ENCODE measurements at regions not wholly inside any gene's neighbourhood (a gene's known extent, or its start where the extent isn't known, plus 50 kb on each side); places are given as distances from the start of the nearest gene placed in this dataset.
"Not testable (repeated sequence)": the region's sequence is repeated elsewhere in the genome, so short reads cannot be mapped to it uniquely, and the experiment has no call there.

DNA sequence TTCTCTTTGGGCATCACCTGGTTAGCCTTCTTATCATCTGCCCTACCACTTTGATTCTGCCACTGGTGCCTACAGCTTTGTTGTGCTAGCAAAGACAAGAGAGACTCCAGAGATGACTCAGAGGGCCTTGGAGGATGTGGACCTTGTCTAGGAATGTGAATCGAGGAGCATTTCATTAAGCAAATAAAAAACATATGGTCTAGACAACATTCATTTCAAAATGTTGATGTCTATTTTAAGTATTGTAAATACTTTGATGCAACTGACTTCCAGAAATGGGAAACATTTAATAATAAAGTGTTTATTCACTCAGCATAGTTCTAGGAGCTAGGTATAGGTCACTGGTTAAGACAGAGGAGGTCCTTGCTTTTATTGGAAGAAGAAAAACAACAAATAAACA lies 195.5 kb downstream of the CDCA7 start:
- DNase-seq: no peak

GRCh38 chr2:173552531-173552930 lies 197.9 kb downstream of the CDCA7 start:
- no peak for DNase-seq

GRCh38 chr2:173553593-173553992 lies 198.9 kb downstream of the CDCA7 start:
- DNase-seq: no peak

GRCh38 chr2:173555833-173556232 lies 201.2 kb downstream of the CDCA7 start:
- DNase-seq: no peak

DNA sequence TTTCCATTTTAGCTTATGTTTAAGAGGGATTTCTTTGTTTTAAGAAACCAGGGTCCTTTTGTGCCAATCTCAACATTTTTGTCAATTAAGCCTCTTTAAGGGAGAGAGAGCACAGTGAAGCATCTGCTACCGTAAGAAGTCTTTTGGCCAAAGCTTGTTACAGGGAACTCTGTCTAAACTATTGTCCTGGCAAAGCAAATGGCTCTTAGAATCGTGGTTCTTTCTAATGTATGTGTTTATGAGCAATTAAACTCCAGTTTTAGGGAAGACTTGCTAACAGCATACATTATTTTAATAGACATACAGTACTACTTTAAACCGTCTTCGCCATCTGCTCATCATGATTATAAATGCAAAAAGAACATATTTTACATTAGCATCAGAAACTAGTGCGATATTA lies 202.1 kb downstream of the CDCA7 start:
- DNase-seq: no peak

DNA sequence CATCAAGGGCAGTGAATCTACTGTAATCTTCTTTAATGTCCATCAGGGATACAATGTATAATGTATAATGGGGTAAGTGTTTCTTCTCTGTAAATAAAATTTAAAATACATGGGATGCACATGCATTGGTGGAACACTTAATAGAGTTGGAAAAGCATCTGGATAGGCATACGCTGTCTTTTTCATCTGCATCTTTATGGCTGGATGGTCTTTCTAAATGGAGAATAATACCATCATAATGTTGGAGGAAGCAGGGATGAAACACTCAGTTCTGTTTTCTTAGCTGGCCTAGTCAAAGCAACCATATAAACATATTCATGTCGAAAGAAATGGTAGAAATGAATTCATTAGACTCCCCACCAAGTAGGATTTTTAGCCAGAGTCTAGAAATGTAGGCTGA lies 202.8 kb downstream of the CDCA7 start:
- no peak for DNase-seq

GRCh38 chr2:173567493-173567892 lies 212.8 kb downstream of the CDCA7 start:
- no peak for DNase-seq

DNA sequence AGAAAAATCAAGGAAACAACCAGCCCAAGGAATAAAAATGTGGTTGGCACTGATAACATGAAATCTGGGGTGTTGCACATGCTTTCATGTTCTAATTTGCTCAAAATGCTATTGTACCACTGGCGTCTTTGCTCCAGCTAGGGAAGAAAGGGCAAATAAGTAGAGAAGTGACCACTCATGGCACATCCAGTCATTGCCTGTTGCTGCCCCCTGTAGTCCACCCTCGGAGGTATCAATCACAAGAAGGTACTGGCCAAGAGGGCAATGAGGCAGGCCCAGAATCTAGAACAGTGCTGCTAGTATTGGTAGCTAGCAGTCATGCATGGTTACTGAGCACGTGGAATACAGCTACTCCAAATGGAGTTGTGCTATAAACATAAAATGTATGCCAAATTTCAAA lies 213.4 kb downstream of the CDCA7 start:
- DNase-seq: no peak

DNA sequence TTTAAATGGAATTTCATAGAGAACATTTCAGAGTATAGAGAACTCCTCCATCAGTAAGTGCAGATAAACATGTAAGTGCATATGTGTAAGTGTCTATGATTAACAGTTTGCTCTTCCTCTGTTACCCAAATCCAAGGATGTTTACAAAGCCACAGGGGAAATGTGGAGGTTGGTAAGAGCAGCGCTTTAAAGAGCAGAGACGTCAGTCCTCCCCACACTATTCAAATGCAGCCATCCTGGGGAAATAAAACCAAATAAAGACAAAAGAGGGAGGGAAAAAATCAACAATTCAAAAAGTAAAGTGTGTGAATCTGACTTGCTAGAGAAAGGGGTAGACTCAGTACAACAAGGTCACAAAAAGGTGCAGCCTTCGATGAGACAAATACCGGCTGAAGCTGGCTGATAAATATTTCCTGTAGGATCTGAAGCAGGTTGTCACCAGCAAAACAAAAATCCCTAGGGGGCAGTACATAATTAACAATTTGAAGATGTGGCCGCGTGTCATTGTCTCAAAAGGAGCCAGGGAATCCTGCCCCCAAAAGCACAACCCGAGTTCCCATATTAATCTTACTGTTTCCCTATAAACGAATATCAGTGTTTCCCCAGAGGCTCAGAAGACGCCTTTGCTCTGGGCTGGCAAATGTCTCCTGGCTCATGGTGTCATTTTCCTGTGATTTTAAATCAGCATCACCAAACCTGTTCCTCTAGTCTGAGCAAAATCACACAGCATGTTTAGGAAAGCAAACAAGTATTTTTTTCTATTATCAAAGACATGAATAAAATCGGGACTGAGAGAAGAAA lies 216.5 kb downstream of the CDCA7 start:
- no peak for DNase-seq

- DNase-seq: no peak
Measured at GRCh38 chr2:173571887-173572680, 217.4 kb downstream of the CDCA7 start.

DNA sequence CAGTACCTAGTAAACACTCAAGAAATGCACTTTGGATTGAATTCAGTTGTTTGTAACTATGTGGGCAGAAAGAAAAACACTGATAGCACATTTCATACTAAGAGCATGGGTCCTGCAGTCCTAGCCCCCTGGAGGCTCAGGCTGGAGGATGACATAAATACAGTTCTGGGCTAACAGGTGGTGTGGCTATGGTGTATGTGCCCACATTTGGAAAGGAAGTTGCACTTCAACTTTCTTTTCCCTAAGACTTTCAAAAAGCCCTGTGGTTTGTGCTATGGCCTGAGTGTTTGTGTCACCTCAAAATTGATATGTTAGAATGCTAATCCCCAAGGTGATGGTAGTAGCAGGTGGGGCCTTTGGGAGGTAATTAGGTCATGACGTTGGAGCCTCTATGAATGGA lies 218.2 kb downstream of the CDCA7 start:
- DNase-seq: no peak

DNA sequence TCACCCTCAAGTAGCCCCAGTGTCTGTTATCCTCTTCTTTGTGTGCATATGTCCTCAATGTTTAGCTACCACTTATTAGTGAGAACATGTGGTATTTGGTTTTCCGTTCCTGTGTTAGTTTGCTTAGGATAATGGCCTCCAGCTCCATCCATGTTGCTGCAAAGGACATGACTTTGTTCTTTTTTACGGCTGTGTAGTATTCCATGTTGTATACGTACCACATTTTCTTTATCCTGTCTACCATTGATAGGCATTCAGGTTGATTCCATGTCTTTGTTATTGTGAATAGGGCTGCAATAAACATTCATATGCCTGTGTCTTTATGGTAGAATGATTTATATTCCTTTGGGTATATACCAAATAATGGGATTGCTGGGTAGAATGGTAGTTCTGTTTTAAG lies 219.1 kb downstream of the CDCA7 start:
- DNase-seq: not testable (repeated sequence)

GRCh38 chr2:173574324-173575112 lies 219.8 kb downstream of the CDCA7 start:
- no peak for DNase-seq

DNA sequence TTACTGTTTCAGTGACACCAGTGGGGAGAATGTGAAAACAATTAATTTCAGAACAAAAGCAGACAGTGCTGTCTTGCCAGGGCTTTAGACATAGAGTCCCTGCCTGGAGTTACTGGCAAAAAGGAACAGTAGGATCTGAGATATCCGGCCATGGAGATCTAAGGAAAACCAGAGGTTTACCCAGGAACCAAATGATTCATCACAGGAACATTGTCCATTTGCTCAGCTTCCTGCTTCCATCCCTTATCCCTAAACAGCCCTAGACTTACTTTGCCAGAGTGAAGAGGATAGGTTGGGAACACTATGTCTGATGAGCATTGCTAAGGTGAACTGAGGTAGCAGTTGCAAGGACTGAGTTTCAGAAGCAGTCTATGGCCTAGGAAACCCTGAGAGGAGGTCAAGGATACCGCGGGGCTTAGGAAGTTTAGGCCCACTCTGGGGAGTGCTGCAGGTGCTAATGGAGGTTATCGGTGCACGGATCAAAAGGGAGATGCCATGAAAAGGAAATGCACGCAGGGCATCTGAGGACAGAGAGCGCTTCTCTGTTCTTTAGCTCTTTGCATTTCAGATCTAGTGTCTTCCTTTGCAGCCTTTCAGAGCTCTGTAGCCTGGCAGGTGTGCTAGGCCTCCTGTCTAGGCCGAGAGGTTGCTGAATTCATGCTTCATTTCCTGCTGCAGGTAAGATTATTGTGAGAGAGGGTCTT lies 223.9 kb downstream of the CDCA7 start:
- DNase-seq: no peak

DNA sequence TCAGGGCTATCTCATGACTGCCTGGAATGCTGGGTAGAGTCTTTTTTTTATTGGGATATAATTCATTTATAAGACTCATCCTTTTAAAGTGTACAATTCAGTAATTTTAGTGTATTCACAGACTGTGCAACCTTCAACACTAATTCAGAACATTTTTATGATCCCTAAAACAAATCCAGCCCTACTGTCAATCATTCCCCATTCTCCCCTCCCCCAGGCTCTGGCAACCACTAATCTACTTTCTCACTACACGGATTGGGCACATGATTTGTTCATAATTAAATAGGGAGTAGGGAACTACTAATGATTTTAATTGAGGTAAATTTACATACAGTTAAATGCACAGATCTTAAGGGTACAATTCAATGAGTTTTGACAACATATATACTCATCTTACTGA lies 225.7 kb downstream of the CDCA7 start:
- no peak for DNase-seq

- no peak for DNase-seq
Measured at GRCh38 chr2:173580956-173581355, 226.3 kb downstream of the CDCA7 start.

GRCh38 chr2:173583196-173583595 lies 228.5 kb downstream of the CDCA7 start:
- no peak for DNase-seq

DNA sequence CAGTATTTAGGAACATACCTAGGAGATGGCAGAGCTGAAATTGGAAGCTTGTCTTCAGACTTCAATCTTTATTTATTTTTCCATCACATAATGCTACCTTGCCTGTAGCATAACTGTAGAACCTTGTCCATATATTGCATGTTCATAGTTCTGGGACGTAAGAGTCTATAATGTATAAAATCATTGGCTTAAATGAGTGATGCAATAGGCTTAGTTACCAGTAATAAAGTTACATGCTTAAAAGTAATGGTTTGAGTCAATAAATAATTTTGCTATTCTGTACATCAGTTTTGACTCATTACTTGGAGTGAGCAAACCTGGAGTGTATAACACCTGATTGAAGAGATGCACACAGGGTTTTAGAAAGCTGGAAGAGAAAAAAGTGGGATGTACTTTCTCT lies 229.3 kb downstream of the CDCA7 start:
- no peak for DNase-seq

DNA sequence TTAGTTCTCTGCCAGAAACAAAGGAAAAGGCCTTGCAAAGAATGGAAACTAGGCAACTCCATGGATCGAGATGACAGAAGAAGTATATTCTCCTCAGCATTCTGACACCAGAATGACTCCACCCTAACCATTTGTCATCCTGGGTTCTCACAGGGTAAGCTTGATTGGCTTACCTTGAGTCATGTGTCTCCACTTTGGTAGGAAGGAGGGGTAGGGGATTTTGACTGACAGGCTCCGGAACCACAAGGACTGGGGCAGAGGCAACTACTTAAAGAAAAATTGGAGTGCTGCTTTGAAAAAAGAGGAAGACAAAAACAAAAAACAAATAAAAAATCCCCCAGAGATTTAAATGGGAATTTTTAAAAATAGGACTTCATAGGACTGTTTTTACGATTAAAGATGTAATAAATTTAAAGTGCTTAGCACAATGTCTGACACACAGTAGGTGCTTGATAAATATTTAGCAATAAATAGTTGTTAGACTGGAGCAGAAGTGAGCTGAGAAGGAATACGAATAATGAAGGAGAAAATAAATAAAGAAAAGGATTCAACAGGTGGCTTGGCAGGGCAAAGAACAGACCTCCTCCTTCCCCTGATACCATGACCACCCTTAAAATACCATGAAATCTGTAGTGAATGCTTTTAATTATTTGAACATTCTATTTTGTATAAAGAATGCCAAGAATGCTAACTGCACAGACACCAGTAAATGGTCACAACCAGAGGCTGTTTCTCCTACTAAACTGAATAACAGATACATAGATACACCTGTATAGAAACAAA lies 230.2 kb downstream of the CDCA7 start:
- no peak for DNase-seq

- DNase-seq: no peak
Measured at GRCh38 chr2:173588931-173589369, 234.3 kb downstream of the CDCA7 start.

- no peak for DNase-seq
Measured at GRCh38 chr2:173589604-173590275, 235.1 kb downstream of the CDCA7 start.
